HG03460 (cell line): ENCODE measurements at regions not wholly inside any gene's neighbourhood (a gene's known extent, or its start where the extent isn't known, plus 50 kb on each side); places are given as distances from the start of the nearest gene placed in this dataset.
"Not testable (repeated sequence)": the region's sequence is repeated elsewhere in the genome, so short reads cannot be mapped to it uniquely, and the experiment has no call there.

Source experiments
- ATAC-seq: cut with Tn5 transposase; IDR thresholded peaks from one replicate; pipeline ENCODE4 v1.9.1; 2021; ENCODE audit not compliant: unreplicated experiment

DNA sequence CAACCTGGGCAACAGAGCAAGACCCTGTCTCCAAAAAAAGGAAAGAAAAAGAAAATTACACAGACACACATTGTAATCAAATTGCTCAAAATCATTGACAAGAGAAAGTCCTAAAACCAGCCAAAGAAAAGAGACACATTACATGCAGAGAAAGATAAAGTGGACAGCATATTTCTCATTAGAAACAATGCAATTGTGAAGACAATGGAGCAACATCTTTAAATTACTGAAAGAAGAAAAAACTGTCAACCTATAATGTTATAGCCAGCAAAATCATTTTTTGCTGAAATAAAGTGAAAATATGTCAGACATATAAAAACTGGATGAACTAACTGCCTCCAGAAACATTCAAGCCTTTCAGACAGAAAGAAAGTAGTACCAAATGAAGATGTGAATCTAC, 120.6 kb downstream of the TMEM167A start:
- ATAC-seq = no peak

DNA sequence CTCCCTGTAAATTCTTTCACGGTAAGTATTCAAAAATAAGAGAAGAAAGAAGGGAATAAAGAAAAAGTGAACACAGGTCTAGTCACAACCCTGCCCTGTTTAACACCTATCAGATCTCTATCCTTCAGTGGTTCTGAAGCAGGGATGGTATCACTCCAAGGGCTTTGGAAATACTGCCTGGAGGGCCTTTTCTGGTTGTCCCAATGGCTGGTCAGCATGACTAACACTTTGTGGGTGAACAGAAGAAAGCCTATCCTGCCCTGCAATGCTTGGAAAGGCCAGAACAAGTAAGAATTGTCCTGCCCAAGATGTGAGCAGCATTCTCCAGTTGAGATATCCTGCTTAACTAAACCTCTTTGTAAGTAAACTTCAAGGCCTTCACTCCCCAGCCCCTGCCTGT, 124.9 kb downstream of the TMEM167A start:
- no peak for ATAC-seq

DNA sequence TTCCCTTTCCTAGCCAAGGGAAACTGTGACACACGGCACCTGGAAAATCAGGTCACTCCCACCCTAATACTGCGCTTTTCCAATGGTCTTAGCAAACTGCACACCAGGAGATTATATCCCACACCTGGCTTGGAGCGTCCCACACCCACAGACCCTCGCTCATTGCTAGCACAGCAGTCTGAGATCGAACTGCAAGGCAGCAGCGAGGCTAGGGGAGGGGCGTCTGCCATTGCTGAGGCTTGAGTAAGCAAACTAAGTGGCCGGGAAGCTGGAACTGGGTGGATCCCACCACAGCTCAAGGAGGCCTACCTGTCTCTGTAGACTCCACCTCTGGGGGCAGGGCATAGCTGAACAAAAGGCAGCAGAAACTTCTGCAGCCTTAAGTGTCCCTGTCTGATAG, 132.9 kb downstream of the TMEM167A start:
- ATAC-seq = not testable (repeated sequence)

DNA sequence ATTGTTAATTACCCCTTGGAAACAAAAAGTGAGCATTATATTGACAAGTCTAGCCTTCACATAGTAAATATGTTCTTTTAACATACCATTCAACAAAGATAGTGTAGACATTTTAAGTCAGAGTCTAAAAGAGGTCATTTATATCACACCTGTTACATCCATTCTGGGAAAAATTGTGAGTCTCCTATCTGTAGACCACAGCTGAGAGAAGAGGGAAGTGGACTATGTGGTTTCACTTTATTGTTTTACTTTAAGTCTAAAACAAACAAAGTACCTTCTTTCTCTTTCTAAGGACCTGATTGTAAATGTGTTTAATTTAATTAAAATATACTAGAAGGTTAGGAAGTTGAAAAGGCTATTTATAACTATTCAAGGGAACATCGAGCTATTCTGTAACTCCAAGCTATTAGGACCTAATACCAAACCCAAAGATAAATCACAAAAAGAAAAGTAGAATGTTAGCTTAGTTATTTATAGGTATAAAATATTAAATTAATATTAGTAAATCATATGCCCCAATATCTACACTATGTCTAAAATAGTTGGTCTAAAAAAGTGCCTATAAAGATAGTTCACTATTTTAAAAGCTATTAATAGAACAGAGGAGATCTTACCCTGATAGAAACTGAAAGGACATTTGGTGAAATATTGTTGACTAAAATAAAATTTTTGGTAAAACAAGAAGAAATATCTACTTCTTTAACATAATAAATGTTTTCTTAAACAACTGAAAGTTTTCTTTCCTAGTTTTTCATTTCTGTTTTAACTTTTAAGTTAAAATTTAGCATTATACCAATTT, 134.9 kb downstream of the TMEM167A start:
- ATAC-seq = peak; percentile 59

DNA sequence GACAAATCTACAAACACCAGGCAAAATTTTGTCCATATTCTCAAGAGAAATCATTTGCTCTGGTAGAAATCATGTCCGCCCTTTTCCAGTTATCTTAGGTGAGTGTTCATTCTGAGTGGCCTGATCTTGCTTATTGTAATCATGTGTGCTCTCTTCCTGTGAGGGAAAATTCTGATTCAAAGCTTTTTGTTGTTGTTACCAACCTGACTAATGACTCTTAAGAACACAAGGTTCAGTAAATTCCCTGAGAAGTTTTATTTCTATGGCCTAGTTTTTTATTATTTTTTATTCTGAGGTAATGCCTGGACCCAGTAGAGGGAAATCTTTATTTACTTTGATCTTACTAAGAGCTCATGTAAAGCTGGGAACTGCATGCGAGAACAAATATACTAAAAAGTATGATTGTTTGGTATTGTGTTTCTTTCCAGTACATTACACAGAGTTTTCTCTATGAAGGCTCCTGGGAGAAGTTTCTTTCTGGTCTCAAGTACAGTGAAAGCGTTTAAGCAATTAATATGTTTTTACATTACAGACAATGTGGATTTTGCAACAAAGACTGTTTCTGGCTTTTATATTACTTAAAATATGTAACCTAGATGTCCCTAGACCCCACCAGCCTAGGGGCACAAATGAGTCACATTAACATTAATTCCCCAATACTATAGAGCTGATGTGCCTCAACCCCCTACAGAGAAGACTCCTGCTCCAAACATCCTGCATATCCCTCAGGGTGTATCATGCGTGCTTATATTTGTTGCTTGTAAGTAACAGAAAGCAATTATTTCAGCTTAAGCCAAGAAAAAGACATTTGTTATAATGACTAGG, 138.1 kb downstream of the TMEM167A start:
- no peak for ATAC-seq

DNA sequence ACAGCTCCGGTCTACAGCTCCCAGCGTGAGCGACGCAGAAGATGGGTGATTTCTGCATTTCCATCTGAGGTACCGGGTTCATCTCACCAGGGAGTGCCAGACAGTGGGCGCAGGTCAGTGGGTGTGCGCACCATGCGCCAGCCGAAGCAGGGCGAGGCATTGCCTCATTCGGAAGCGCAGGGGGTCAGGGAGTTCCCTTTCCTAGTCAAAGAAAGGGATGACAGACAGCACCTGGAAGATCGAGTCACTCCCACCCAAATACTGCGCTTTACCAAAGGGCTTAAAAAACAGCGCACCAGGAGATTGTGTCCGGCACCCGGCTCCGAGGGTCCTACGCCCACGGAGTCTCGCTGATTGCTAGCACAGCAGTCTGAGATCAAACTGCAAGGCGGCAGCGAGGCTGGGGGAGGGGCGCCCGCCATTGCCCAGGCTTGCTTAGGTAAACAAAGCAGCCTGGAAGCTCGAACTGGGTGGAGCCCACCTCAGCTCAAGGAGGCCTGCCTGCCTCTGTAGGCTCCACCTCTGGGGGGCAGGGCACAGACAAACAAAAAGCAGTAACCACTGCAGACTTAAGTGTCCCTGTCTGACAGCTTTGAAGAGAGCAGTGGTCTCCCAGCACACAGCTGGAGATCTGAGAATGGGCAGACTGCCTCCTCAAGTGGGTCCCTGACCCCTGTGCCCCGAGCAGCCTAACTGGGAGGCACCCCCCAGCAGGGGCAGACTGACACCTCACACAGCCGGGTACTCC, 144.5 kb downstream of the TMEM167A start:
- not testable (repeated sequence) for ATAC-seq

DNA sequence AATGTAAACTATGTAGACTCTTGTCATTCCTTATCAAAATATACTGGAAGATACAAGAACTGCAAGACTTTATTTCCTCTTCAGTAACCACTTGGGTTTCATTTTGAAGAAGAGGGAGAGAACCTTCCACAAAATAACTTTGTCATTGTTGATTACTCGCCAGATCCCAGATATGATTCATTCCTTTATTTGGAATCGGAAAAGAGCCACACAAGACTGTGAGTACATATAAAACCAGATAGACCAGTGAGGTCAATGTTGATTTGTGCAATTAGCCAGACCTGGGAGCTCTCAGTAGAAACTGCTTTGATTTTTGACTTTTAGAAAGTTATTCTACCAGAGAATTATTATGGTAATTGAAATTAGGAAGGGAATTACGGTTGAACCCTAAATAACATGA, 146.1 kb downstream of the TMEM167A start:
- ATAC-seq = no peak

DNA sequence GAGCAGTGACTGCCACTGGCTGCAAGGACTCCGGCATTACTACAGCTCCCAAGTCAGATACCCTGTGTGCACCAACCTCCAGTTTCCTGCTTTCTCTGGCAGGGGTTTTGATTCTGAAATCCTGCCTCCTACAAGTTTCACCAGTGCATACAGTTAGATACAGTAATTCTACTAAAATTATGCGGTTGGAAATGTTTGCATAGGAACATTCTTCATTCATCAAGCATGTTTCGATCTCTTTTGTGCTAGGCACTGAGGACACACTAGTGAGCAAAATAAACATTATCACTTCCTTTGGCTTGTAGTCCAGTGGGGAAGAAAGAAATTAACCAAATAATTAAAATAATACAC, 152.2 kb downstream of the TMEM167A start:
- ATAC-seq = no peak

DNA sequence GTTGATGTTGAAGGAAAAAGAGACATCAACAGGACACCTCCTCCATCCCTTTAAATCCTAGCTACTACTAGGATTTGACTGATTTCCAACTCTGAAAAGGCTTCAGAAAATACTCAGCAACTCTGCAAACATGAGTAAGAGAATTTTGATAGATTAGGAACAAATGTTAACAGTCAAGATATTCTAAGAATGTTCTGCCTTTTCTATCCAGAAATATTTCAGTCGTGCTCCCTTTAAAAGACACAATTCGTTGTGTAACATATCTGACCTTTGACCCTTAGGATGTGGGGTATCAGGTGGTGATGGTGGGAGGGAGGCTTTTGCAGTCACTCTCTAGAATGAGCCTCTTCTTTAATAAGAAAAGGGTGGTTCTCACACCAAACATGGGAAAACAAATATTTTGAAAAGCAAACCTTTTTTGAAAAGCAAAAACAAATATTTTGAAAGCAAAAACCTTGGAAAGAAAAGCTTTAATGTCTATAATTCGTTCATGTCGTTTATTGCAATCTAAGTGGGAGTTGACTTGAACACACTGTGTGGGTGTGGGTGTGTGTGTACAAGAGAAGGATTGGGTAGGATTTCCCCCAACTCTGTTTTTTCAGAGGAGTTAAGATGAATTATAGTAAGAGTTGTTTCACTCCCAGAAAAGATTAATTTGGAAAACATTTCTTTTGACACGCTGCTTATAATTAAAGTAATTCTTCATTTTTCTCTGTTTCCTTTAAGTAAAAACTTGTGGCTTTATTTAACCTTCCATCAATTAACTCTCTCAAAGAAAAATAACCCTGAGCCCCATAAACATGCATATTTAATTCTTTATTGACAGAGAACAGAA, 152.8 kb downstream of the TMEM167A start:
- no peak for ATAC-seq

DNA sequence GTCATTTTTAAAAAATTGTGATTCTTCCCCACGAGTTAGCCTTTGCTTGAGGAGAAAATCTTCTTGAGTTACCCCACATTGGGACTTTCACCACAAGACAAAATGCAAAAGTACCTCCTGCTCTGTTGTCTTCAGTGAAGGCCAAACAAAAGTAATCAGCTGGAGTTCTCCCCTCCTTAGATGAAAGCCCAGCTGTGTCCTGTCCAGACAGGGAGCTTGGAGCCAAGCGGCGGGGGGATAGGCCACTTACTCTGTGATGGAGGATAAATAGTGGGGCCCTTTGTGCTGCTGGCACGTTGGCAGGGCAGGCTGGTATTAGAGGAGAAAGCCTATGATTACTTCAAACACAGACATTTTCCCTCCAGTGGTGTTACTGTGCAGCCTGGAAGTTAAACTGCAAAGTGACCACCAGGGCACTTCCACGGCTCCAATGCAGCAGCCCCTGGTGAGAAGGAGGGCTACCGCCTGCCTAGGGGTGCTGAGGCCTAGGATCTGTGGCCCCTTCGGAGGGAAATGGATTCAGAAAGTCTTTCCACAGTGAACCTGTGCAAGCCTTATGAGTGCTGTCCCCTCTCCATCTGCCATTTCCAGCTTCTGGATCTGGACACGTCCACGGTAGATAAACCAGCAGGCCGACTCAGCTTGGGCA, 155.0 kb downstream of the TMEM167A start:
- no peak for ATAC-seq

DNA sequence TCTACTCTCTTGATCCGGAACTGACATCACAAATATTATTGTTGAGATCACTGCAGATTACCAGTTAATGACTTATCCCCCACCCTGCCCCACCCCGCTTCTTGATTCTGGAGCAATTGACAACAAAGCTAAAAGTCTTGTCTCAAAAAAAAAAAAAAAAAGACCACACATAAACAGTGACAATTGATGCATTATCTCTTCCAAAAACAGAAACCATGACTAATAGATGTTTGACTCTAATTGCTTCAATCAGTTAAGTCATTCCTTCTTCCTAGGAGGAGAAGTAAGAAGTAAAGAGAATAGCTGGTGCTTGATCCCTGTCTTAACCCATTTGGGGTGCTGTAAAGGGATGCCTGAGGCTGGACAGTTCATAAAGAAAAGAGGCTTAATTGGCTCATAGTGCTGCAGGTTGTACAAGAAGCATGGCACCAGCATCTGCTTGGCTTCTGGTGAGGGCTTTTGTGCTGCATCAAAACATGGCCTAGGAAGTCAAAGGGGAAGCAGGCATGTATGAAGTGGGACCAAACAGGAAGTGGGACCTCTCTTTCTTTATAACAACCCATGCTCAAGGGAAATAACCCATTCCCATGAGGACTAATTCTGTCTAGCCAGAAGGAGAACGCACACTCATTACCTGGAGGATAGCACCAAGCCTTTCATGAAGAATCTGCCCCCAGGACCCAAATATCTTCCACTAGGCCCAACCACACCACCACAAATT, 158.7 kb downstream of the TMEM167A start:
- ATAC-seq = no peak

DNA sequence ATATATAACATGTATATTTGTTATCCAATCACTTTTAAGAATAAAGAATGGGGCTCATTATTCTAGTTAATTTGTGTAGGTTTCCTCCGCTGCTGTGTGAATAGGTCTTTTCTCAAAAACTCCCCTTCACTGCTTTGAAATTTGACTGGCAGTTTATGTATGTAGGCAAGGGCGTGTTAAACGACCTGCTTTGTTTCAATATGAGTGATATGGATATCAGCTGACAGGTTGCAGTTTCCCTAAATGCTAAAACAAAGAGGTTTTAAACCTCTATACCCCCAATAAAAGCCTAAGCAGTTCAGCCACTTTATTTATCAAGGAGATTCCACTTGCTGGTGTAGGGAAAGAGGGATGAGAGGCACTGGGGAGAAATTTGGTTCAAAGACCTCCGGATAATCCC, 159.6 kb downstream of the TMEM167A start:
- peak; percentile 67 for ATAC-seq

DNA sequence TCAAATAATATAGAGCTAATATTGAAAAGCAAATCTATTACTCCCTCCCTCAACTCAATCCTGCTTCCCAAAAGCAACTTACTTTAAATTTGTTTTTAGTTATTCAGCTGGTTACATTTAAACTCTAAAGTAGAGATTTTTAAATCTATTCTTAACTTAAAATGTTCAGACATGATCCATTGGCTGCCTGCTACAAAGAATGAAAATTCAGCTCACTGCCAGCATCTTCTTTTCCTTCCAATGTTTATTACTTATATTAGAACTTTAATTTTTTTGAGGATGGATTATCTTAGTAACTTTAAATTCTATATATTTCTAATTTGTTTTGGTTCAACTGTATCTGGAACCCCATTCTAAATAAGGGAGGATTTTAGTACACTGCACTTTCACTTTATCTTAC, 163.2 kb downstream of the TMEM167A start:
- ATAC-seq = no peak

DNA sequence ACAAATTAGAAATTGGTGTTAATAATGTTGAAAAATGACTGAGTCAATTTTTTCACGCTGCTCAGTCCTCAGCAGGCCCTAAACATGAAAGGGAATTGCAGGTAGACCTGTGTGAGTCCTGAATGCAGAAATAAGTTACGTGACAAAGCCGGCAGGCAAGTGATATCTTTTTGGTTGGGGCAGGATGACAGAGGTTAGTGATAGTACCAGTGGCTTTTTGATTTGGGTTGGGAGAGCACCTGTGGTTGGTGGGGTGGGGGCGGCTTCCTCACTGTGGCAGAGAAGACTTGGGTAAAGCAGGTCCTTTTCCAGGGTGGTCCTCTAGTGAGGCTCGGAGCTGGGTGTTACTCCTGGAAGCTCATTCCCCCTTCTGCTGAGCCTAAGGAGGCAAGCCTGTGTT, 164.7 kb downstream of the TMEM167A start:
- ATAC-seq = no peak

DNA sequence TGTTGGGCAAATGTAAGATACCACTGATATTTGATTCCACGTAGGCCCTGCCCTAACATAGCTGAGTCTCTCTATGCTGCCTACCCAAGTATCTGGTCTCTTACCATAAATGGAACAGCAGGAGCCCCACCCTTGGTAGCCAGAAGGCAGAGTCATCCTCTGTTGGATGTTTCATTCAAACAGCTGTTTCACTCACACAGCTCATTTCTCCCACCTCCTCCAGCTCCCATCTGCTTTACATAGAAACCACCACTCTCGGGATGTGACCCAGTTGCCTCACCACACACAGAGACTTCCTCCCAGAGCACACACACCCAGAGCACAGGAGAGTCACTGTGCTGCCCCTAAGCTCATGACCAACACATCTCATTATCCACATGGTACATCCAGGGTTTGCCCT, 165.3 kb downstream of the TMEM167A start:
- no peak for ATAC-seq

DNA sequence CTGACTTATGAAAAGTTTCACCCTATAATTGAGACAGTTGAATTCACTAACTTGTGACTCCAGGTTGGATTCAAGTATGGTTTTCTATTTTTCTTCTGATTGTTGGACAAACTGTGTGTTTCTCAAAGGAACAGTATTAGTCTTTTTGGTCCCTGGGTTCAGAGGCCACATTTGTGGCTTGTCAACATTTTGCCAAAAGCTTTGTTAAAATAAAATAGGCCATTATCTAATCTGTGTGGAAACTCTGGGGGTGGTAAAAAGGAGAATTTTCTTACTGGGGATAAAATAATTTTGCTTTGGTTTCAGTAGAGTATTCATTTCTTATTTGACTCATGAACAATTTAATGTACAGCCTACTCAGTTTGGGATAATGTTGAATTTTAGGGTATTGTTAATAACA, 166.3 kb downstream of the TMEM167A start:
- no peak for ATAC-seq

DNA sequence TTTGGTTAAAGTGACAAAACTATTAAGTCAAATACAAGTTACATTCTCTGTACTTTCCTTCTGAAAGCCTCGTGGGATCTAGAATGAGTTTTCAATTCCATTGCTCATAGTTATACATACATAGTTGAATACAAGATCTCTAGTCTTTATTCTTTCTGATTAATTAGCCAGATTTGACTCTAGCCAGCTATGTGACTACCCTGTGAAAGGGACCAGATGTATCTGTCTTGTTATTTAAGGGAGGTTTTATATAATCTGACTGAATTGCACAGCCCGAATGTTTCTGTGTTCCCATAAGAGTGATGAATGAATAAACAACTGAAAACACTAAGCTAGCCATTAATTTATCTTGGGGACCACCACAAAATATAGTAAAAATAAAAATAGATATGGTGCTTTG, 166.7 kb downstream of the TMEM167A start:
- ATAC-seq = no peak

DNA sequence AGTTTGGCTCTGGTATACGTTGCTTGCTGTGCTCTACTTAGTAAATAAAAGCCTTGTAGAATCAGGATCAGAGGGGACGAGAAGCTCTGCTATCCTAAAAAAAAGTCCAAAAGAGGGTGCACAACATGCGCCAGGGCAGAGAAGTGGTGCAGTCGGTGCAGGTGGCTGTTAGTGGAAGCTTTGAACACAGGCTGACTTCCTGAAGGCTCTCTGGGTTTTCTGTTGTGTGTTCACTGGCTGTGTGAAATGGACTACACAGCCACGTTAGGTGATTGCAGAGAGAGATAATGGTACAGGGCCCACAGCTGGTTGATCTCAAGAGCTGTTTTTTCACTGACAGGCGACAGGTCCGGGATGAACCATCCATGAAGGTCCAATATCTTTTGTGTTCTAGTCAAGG, 167.4 kb downstream of the TMEM167A start:
- no peak for ATAC-seq

DNA sequence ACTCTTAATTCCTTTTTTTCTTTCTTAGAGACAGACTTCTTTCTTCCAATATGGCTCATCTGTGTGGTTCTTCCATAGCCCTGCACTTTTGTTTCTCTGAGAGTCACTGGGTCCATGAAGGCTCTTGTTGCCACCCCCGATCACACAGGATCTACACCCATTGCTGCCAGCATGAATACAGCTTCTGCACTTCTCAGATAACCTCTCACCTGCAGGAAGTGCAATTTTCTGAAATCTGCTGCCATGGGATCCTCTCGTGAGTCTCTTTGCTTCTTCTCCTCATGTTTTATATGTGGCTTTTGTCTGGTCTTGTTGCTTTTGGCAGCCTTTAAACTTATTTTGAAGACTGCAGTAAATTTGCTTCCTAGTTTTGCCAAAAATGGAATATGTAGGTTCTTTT, 171.2 kb downstream of the TMEM167A start:
- ATAC-seq = no peak
